GM18861 (cell line): ENCODE measurements at regions not wholly inside any gene's neighbourhood (a gene's known extent, or its start where the extent isn't known, plus 50 kb on each side); places are given as distances from the start of the nearest gene placed in this dataset.

Experiments
- ATAC-seq: cut with Tn5 transposase; IDR thresholded peaks from one replicate; pipeline ENCODE4 v1.9.1; 2021; ENCODE audit not compliant: unreplicated experiment

DNA sequence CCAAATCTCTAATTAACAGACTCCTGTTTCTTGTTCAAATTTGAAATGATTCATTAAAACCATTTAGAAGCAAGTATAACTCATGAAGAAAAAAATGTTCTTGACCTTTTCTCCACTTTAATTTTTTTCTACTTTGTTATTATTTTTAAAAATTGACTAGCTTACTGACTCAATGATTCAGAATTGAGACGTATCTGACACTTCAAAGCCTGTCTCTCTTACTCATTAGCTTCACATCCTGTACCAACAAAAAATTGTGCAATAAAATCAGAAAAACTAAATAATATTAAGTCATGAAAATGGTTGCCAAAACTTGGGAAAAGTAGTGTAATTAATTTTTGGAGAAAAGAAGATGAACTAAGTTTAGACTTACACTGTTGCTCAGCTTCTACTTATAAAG, 331.2 kb downstream of the SLC16A7 start:
- ATAC-seq = no peak

DNA sequence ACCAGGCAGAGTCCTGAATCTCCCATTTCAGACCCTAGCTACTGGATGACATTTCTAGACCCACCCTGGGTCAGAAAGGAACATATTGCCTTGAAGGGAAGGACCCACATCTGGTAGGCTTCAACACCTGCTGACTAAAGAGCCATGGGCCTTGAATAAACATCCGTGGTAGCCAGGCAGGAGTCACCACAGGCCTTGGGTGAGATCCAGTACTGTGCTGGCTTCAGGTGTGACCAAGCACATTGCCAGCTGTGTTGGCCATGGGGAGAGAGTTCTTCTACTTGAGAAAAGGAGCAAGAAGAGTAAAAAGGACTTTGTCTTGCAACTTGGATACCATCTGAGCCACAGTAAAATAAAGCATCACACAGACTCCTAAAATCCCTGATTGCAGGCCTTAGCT, 332.6 kb downstream of the SLC16A7 start:
- no peak for ATAC-seq

GRCh38 chr12:59929110-59929509, 333.3 kb downstream of the SLC16A7 start:
- ATAC-seq = no peak

DNA sequence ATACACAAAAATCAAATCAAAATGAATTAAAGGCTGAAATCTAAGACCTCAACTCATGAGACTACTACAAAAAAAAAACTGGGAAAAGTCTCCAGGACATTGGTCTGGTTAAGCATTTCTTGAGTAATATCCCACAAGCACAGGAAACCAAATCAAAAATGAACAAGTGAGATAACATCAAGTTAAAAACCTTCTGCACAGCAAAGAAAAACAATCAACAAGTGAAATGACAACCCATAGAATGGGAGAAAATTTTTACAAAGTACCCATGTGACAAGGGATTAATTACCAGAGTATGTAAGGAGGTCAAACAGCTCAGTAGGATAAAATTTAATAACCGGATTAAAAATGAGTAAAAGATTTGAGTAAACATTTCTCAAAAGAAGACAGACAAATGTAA, 338.7 kb downstream of the SLC16A7 start:
- ATAC-seq = no peak

DNA sequence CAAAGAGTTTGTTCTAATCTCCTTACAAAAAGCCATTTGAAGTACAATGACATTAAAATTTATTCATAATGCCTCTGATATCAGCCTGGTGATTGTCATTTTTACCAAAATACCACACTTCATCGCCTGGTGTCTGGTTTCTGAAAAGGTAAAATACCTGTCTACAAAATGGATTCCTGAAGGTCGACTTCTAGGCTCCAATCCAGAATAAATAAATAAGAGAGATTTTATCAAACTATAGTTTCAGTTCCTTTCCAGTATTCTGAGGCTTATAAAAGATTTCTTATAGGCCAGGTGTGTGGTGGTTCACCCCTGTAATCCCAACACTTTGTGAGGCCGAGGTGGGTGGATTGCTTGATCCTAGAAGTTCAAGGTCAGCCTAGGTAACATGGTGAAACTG, 340.7 kb downstream of the SLC16A7 start:
- ATAC-seq = no peak

- ATAC-seq = no peak
Measured at GRCh38 chr12:59937148-59937547, 341.3 kb downstream of the SLC16A7 start.

DNA sequence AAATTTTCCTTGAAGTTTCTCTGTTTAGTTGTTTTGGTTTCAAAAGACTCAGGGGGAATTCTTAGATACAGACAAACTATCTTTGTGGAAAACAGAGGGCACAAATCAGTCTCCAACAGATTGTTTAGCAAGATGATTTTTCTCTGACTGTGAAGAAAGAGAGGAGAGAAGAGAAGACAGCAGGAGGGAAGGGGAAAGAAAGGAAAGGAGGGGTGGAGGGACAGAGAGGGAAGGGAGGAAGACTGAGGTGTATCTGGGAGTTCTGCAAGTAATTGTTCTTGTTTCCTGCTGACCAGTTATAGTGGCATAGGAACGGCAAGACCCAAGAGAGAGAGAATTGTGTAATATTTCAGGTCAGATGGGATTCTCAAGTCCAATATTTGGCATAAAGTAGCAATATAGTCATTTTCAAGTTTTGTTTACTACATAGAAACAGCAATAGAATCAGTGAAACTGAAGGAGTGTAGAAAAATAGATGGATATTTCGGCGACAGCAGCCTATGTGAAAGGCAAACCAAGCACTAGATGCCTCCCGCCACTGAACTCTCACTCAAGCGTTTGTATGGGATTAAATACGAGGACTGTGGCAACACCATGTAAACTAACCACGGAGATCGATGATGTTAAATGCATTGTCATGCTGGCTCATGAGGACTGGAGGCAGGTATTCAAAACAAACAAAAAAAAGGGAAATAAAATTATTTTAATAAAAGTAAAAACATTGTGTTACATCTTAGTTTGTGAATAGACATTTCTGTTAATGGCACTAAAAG, 342.5 kb downstream of the SLC16A7 start:
- ATAC-seq = no peak

DNA sequence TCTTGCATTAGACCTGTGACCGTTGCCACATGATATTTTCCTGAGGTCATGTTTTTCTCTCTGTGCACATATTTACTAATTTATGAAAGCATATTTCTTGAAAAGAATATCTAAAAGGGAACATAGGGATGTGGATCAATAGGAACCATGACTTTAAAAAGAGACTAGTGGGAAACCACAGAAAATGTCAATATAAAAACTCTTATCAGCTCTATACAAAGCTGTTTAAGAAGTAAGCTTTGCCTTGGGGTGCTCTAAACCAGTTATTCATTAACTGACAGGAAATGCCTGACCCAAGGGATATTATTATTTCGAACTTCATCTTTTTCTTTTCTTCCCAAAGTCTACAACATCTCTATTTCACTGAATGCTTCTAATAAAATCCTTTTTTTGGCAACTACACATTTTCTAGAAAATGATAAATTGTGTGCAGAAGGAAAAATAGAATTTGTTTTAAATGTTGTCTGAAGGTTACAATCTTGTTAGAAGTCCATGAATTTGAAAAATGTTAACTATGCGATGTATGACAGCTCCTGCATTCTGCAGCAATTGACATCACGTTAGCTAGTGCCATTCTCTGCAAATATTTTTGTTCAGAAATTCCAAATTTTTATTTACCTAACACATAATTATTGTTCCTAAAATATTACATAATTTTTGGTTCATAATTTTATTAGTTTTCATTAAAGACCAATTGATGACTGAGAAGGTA, 345.0 kb downstream of the SLC16A7 start:
- no peak for ATAC-seq

GRCh38 chr12:59941461-59941860, 345.6 kb downstream of the SLC16A7 start:
- no peak for ATAC-seq

DNA sequence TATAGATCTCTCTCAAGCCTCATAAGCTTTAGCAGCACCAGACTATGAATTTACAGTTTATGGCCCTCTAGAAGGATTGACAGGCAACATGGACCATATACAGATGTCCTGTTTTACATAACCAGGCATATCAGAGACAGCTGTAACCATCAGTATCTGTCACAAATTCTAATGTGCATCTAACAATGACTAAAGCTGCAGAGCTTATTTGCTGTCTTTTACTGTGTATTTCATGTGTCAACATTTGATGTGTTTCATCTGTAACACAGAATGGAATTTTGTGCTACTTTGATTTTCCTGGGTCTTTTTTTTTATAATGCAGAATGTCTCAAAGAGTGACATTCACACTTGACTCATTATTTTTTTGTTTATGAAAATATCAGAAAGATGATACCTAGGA, 348.3 kb downstream of the SLC16A7 start:
- ATAC-seq = no peak

- ATAC-seq = no peak
Measured at GRCh38 chr12:59946635-59947034, 350.8 kb downstream of the SLC16A7 start.

DNA sequence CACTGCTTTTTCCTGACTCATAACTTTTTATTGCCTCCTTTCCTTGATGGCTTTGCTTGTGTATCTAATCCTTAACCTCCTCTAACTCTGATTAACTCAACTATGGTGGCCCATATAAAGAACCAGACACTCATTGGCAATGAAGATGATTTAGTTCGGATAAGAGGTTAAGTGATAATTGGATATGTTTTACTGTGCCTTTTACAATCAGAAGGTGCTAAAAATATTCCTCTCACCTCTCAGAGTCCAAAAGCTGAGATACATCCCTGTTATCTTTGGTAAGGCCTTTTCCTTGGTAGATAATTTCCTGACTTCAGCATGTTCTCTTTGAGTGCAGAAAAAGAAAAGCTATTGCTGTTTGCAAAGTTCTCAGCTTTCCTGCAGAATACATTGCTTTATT, 367.7 kb downstream of the SLC16A7 start:
- ATAC-seq = no peak

DNA sequence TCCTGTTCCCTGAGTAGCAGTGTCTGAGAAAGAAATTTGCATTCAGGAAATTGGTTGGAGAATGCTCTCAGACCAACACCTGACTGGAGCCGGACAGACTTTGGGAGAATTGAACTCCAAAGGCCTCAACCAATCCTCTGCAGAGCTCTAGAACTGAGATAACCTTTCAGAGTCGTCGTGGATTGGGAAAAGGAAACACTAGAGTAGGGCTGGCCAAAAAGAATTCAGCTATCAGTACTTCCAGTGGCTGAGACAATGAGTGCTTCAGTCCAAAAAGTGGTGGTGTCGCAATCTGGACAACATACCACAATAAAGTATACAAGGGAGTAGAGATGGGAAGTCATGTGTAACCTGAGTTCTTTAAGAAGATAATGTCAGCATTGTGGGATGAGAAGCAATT, 377.1 kb downstream of the SLC16A7 start:
- no peak for ATAC-seq

DNA sequence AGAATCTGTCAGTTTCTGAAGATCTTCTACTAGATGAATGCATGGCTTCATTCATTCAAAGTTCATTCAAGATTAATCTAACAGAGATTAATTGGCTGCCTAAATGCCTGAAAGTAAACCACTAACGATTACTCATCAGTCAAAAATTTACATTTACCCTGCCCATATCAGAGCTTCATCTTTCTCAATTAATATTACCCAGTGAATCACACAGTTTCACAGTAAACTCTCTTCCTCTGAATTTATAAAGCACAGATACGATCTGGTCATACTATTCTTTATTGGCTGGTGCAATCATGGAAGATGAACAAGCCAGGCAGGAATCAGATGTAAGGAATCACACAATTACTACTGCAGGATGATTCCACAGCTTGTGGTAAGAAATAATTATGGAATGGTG, 377.7 kb downstream of the SLC16A7 start:
- no peak for ATAC-seq

DNA sequence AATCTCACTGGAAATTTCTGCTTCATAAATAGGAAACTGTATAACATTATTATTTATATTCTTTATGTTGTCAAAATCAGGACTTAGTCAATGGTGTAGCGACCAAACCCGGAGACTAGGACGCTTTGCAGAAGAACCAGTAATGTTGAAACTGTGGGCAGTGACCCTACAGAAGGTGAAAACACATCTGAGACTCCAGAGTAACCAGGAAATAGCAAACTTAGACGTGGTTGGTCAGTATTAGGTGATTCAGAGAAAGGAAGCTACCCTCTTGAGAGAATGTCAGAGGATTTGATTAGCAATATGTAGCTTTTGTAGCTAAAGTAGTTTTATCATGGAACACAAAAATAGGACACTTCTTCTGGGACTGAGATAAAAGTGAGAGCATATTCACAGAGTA, 381.9 kb downstream of the SLC16A7 start:
- ATAC-seq = no peak

GRCh38 chr12:59980476-59980875, 384.6 kb downstream of the SLC16A7 start:
- no peak for ATAC-seq

DNA sequence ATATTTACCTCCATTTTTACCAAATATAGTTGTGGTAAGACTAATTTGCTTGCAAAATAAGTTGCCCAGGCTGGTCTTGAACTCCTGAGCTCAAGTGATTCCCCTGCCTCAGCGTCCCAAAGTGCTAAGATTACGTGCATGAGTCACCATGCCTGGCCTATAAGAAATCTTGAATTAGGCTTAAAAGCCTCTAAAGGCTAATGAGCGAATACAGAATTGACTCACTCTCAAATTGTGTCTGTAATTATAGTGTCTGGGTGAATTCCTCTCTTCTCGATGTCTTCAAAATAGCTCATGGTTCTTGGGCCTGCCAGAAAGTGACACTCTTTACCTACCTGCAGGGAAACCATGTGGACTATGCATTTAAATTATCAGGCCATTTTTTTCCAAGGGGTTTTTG, 403.5 kb downstream of the SLC16A7 start:
- ATAC-seq = no peak

DNA sequence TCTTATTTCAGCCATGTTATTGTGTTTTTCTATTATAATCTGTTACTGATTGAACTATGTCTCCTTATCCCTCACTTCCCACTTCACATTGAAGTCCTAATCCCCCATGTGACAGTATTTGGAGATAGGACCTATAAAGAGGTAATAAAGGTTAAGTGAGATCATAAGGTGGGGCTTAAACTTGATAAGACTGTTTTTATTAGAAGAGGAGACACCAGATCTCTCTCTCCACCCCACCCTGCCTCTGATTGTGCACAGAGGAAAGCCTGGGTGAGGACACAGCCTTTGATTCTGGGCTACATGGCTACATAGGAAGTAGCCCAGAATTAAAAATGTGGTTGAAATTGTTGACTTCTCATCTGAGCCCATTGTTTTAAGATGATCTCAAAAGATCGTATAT, 414.7 kb downstream of the SLC16A7 start:
- no peak for ATAC-seq

GRCh38 chr12:60012659-60013058, 416.8 kb downstream of the SLC16A7 start:
- ATAC-seq = no peak

- ATAC-seq = no peak
Measured at GRCh38 chr12:60014436-60014835, 418.6 kb downstream of the SLC16A7 start.

- no peak for ATAC-seq
Measured at GRCh38 chr12:60020068-60020467, 424.2 kb downstream of the SLC16A7 start.

DNA sequence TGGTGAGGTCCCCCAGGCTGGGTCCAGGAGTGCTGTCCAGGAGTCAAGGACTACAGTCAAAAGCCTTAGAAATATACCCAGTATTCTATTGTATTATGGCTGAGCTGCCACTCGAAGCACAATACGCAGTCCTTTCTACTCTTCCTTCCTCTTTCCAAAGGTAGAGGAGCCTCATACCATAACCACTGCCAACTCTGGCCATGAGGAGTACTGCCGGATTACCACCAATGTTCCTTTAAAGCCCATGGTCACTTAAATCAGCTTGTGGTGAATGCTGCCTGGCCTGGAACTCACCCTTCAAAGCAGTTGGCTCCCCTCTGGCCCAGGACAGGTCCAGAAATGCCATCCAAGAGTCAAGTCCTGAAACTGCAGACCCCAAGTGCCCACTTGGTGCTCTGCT, 425.4 kb downstream of the SLC16A7 start:
- no peak for ATAC-seq

DNA sequence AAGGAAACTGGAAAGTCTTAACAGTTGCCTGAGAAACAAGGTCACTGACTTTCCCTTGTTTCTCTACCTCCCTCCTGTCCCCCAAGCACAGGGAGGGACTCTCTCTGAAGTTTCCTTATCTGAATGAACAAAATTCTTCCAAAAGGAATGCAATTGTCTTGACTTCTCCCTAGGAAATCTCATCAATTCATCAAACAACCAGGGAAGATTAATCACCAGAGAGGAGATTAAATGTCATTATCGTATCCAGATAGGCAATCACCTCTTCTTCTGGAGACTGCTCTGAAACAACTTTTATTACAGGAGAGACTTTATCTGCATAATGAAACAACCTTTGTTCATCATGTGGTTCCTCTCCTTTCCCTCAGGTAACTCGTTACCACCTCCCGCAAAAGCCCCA, 431.4 kb downstream of the SLC16A7 start:
- ATAC-seq = no peak
